ENCODE measurements at regions not wholly inside any gene's neighbourhood (a gene's known extent, or its start where the extent isn't known, plus 50 kb on each side); places are given as distances from the start of the nearest gene placed in this dataset.

DNA sequence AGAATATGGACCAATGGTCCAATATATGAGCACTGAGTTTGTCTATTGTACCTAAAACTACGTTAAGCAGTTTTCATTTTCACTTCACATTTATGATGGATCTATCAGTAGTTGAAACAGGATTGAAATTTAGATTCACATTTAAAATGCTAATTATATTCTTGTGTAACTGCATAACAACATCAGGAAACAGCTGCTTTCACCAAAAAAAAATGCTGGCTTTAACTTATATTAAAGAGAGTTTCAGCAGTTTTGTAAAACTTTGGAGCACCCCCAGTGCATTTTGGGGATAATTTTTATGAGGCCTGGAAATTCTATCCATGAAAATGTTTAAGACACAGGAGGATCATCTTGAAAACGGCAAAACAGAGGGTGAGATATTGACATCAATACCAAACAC is 142.8 kb upstream of the ROBO2 start:
- DNase-seq (ENCODE audit: low spot score) = no peak

- peak; percentile 49 for DNase-seq (ENCODE audit: low spot score)
Observed at GRCh38 chr3:76900596-76900995, 139.3 kb upstream of the ROBO2 start.

DNA sequence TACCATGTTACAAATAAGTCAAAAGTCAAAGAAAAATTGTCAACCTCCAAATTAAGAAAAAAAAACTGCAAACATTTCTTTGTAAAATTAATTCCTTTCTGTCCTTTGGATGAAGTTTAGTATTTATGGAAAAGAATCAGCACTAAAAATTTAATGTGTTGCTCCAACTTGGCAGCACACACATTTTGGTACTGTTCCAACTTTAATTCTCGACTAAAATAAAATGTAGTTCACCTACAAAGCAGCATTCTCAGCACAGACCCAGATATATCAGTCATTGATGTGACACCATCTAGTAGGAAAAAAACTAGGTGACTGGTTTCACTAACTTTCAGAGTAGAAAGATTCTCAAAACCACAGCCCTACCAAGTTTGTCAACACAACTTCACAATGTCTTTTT is 131.7 kb upstream of the ROBO2 start:
- no peak for DNase-seq (ENCODE audit: low spot score)

DNA sequence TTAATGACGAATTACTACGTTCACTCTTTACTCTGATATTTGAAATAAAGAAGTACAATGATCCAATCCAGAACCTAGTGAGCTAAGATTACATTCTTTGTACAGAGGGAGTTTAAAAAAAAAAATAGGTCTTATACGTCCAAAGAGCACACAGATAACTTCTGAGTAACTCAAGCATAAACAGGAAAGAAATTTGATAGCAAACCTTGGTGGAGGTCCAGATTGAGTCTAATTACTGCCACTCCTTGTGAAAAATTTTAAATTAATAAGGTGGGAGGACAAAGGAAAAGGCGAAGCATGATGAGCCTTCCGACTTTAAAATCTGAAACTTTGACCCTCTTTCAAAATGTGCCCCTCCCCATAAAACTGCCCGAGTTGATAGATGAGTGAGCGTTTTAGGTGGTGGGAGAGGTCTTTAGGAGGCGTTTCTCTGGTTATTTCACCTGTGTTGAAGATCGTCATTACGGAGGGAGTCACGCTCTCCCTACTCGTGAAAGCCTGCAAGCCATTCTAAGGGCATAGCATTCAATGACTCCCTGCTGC is 127.0 kb upstream of the ROBO2 start:
- DNase-seq (ENCODE audit: low spot score) = no peak

GRCh38 chr3:76917436-76917835 is 122.5 kb upstream of the ROBO2 start:
- no peak for DNase-seq (ENCODE audit: low spot score)

DNA sequence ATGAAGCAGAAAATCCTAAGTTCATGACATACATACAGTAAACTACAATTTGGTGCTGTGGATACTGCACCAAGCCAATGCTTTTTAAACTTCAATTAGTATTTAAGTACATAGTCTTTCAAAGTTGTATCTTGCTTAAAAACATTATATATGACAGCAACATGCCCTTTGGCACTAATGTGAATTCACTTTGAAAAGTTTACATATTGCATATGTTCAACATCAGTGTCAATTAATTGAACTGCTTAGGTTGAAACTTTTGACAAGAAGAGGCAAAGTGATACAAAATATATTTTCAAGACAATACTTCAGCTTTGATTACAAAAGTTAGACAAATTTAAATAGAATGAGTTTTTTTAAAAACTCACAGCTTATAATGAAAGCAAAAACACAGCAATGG is 119.4 kb upstream of the ROBO2 start:
- DNase-seq (ENCODE audit: low spot score) = no peak

GRCh38 chr3:76923485-76923884 is 116.4 kb upstream of the ROBO2 start:
- peak; percentile 3 for DNase-seq (ENCODE audit: low spot score)

GRCh38 chr3:76930712-76931111 is 109.2 kb upstream of the ROBO2 start:
- no peak for DNase-seq (ENCODE audit: low spot score)

- no peak for DNase-seq (ENCODE audit: low spot score)
Observed at GRCh38 chr3:76933245-76933644, 106.7 kb upstream of the ROBO2 start.

DNA sequence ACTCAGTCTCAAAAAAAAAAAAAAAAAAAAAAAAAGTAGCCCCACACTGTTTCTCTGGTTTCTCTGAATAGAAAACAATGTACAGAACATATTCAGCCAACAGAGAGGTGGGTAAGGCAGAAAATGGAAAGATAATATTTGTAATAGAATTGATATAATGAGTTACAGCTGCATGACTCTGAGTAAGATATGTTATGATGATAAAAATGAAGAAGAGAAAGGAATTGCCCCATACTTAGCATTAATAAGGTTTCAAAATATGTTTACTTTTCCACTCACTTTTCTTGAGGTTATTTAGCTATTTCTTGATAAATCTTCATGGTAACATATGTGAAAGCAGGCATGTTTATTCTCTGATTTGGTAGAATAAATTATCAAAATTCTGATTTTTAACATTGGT is 100.9 kb upstream of the ROBO2 start:
- DNase-seq (ENCODE audit: low spot score) = no peak

DNA sequence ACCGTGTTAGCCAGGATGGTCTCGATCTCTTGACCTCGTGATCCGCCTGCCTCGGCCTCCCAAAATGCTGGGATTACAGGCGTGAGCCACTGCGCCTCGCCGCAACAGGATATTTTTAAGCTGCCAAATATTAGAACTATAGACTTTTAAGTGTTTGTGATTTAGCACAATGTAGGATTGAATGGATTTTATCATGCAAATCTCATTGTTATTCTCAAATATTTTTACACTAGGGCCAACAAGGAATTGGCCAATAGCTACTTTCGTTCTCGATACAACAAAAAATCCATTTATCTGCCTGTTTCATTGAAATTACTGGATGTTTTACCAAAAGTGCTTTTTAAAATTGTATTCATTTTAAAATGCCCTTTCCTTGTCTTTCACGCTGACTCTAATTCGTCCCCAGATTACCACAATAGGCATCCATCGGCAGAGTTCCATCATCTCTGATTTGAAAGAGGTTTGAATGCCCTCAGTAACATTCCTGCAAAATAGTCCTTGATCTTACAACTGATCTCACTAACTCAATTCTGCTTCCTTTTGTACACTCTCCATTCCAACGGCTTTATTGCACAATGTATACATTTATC is 99.6 kb upstream of the ROBO2 start:
- DNase-seq (ENCODE audit: low spot score) = no peak

- no peak for DNase-seq (ENCODE audit: low spot score)
Observed at GRCh38 chr3:76941376-76941775, 98.5 kb upstream of the ROBO2 start.

GRCh38 chr3:76942101-76942500 is 97.8 kb upstream of the ROBO2 start:
- DNase-seq (ENCODE audit: low spot score) = no peak

DNA sequence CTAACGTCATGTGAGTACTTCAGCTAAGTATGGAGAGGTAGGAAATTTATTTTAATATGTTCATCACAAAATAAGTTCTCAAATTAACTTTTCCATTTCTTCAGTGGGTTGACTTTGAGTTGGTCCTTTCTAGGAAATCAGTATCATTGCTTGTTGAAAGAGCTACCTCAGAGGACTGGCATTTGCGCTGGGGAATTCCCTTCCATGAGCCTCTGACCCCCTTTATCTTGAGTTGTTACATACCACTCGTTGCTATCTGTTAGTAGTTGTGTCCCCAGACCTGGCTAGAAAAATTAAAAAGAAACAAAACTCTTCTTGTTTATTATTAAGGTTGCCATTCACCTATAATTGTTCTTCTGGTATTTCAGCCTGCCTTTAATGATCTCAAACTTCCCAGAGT is 96.8 kb upstream of the ROBO2 start:
- peak; percentile 71 for DNase-seq (ENCODE audit: low spot score)

DNA sequence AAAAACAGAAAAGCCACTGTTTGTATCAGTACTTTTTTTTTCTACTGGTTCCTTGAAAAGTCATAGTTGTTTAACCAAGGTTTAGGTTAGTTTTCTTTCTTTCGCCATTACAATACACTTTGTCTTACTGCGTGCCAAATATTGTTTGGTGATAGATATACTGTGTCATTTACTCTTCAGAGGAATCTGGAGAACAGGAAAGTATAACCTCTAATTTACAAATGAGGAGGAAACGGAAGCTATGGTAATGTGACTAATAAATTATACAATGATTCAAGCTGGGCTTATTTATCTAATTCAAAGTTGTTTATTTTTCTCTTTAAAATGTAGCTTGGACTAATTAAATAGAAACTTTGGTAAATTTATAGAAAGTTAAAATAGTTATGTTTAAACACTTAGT is 96.2 kb upstream of the ROBO2 start:
- peak; percentile 17 for DNase-seq (ENCODE audit: low spot score)

DNA sequence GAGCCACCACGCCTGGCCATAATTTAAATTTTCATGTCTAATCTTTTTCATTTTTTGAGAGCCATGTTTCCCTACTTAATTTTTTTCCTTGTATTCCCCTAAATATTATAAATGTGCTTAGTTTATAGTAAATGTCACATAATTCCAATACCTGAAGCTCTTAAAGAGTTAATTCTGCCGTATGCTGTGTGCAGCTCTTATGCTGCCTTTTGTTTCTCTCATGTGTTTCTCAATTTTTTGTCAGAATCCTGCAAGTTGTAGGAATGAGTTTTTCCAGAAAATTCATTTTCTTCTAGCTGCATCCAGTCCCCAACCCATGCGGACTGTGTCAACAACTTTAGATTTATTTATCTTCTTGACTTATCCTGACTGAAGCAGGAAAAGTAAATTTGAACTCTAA is 90.9 kb upstream of the ROBO2 start:
- DNase-seq (ENCODE audit: low spot score) = no peak

DNA sequence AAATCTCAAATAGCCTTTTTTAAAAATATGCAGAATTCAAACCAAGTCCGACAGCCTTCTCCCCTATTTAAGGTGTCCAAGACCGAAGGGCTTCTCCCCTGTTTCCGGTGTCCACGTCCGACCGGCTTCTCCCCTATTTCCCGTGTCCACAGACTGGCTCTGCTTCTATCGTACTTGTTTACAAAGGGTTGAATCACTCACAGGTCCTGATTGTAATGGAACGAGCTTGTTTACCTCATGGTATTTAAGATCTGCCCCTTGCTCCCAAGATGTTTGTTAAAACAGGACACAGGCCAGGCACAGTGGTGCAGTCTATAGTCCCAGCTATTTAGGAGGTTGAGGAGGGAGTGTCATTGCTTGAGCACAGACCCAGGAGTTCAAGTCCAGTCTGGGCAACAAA is 90.4 kb upstream of the ROBO2 start:
- DNase-seq (ENCODE audit: low spot score) = no peak

DNA sequence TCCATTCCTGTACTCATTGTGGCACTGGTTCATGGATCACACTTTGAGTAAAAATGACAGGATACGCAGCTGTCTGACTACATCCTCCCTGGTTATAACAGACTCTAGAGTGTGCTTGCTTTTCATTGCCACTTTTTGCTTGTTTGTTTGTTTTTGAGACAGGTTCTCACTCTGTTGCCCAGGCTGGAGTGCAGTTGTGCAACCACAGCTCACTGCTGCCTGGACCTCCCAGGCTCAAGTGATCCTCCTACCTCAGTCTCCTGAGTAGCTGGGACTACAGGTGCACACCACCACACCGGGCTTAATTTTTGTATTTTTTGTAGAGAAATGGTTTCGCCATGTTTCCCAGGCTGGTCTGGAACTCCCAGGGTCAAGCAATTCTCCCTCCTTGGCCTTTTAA is 89.3 kb upstream of the ROBO2 start:
- no peak for DNase-seq (ENCODE audit: low spot score)

DNA sequence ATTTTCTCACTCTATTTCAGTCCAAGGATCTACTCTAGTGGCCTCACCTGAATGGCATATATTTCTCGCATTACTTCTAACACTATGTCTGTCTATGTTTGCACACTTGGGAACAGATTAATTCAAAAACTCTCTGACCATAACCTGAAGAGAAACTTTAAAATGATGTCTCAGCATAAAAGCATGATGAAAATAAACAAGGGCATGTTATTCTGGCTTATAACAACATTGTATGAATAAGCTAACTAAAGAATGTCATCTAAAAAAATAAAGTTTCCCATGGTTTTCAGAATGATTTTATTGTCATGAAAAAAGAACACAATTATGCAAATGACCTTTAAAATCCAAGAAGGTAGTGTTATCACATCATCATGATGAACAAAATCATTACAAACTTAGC is 85.5 kb upstream of the ROBO2 start:
- no peak for DNase-seq (ENCODE audit: low spot score)

- no peak for DNase-seq (ENCODE audit: low spot score)
Observed at GRCh38 chr3:76958274-76958673, 81.6 kb upstream of the ROBO2 start.

DNA sequence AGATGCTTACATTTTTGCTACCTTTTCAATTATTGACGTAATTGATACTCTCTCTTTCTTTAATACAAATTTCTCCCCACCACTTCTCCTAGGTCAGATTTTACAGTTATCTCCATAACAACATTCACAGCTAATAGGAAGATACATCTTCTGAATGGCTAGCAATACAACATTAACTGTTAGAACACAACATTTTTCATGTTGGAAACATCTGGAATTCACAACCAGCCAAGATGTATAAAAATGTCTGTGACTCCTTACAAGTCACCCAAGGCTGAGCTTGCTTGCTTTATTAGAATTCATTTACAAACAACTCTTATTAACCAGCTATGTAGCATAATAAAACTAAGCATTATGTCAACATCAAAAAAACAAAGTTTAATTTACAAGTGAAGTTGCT is 81.0 kb upstream of the ROBO2 start:
- no peak for DNase-seq (ENCODE audit: low spot score)

GRCh38 chr3:76961284-76961683 is 78.6 kb upstream of the ROBO2 start:
- DNase-seq (ENCODE audit: low spot score) = no peak

- DNase-seq (ENCODE audit: low spot score) = no peak
Observed at GRCh38 chr3:76965122-76965725, 74.7 kb upstream of the ROBO2 start.

GRCh38 chr3:76969471-76969870 is 70.4 kb upstream of the ROBO2 start:
- DNase-seq (ENCODE audit: low spot score) = no peak

Data from kidney tubule cell (primary cell).